ENCODE measurements at regions not wholly inside any gene's neighbourhood (a gene's known extent, or its start where the extent isn't known, plus 50 kb on each side); places are given as distances from the start of the nearest gene placed in this dataset.

- TF ChIP-seq ZNF70 (CRISPR knock-in tag; IDR thresholded peaks at IDR 0.05) (no peak), SNAI2 (CRISPR knock-in tag; IDR thresholded peaks at IDR 0.05) (no peak), ZNF8 (CRISPR knock-in tag; IDR thresholded peaks at IDR 0.05) (no peak)
- ATAC-seq = no peak
These were observed 300.8 kb downstream of the BCL11A start for GRCh38 chr2:60252581-60253150.

DNA sequence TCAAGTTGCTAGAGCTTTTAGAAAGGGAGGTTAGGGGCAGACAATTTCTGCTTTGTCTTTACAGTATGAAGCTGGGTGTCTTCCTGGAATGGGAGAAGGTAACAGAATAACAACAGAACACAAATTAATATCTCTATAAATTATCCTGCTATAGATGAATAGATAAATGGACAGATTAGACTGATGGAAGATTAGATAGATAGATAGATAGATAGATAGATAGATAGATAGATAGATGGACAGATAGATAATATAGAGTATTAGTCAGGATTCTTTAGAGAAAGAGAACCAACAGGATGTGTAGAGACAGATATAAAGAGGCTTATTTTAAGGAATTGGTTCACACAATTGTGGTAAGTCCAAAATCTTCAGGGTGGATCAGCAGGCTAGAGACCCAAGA is 302.2 kb downstream of the BCL11A start:
- ATAC-seq = no peak
- TF ChIP-seq CSDC2 (CRISPR knock-in tag; IDR thresholded peaks at IDR 0.05) = no peak
- no peak for TF ChIP-seq ZNF70 (CRISPR knock-in tag; IDR thresholded peaks at IDR 0.05)
- no peak for TF ChIP-seq SNAI2 (CRISPR knock-in tag; IDR thresholded peaks at IDR 0.05)
- TF ChIP-seq PATZ1 (CRISPR knock-in tag; IDR thresholded peaks at IDR 0.05; ENCODE audit: borderline replicate concordance) = no peak

- no peak for ATAC-seq
- TF ChIP-seq, protein P1, sequence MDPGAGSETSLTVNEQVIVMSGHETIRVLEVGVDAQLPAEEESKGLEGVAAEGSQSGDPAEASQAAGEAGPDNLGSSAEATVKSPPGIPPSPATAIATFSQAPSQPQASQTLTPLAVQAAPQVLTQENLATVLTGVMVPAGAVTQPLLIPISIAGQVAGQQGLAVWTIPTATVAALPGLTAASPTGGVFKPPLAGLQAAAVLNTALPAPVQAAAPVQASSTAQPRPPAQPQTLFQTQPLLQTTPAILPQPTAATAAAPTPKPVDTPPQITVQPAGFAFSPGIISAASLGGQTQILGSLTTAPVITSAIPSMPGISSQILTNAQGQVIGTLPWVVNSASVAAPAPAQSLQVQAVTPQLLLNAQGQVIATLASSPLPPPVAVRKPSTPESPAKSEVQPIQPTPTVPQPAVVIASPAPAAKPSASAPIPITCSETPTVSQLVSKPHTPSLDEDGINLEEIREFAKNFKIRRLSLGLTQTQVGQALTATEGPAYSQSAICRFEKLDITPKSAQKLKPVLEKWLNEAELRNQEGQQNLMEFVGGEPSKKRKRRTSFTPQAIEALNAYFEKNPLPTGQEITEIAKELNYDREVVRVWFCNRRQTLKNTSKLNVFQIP (CRISPR knock-in tag; IDR thresholded peaks at IDR 0.05; ENCODE audit: borderline replicate concordance, low read depth) = no peak
- no peak for TF ChIP-seq ZNF70 (CRISPR knock-in tag; IDR thresholded peaks at IDR 0.05)
- no peak for TF ChIP-seq ARNTL (CRISPR knock-in tag; IDR thresholded peaks at IDR 0.05; ENCODE audit: borderline replicate concordance, low read depth)
- TF ChIP-seq, protein P2, sequence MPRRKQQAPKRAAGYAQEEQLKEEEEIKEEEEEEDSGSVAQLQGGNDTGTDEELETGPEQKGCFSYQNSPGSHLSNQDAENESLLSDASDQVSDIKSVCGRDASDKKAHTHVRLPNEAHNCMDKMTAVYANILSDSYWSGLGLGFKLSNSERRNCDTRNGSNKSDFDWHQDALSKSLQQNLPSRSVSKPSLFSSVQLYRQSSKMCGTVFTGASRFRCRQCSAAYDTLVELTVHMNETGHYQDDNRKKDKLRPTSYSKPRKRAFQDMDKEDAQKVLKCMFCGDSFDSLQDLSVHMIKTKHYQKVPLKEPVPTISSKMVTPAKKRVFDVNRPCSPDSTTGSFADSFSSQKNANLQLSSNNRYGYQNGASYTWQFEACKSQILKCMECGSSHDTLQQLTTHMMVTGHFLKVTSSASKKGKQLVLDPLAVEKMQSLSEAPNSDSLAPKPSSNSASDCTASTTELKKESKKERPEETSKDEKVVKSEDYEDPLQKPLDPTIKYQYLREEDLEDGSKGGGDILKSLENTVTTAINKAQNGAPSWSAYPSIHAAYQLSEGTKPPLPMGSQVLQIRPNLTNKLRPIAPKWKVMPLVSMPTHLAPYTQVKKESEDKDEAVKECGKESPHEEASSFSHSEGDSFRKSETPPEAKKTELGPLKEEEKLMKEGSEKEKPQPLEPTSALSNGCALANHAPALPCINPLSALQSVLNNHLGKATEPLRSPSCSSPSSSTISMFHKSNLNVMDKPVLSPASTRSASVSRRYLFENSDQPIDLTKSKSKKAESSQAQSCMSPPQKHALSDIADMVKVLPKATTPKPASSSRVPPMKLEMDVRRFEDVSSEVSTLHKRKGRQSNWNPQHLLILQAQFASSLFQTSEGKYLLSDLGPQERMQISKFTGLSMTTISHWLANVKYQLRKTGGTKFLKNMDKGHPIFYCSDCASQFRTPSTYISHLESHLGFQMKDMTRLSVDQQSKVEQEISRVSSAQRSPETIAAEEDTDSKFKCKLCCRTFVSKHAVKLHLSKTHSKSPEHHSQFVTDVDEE (CRISPR knock-in tag; IDR thresholded peaks at IDR 0.05) = no peak
- no peak for TF ChIP-seq OSR1 (CRISPR knock-in tag; IDR thresholded peaks at IDR 0.05)
- no peak for TF ChIP-seq BACH2 (CRISPR knock-in tag; IDR thresholded peaks at IDR 0.05; ENCODE audit: borderline replicate concordance)
- no peak for TF ChIP-seq PPARA (CRISPR knock-in tag; IDR thresholded peaks at IDR 0.05; ENCODE audit: borderline replicate concordance)
- TF ChIP-seq, protein P3, sequence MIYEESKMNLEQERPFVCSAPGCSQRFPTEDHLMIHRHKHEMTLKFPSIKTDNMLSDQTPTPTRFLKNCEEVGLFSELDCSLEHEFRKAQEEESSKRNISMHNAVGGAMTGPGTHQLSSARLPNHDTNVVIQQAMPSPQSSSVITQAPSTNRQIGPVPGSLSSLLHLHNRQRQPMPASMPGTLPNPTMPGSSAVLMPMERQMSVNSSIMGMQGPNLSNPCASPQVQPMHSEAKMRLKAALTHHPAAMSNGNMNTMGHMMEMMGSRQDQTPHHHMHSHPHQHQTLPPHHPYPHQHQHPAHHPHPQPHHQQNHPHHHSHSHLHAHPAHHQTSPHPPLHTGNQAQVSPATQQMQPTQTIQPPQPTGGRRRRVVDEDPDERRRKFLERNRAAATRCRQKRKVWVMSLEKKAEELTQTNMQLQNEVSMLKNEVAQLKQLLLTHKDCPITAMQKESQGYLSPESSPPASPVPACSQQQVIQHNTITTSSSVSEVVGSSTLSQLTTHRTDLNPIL (CRISPR knock-in tag; IDR thresholded peaks at IDR 0.05; ENCODE audit: low read depth) = no peak
- TF ChIP-seq CSRNP3 (CRISPR knock-in tag; IDR thresholded peaks at IDR 0.05) = no peak
- no peak for TF ChIP-seq CSDC2 (CRISPR knock-in tag; IDR thresholded peaks at IDR 0.05)
- TF ChIP-seq TOX (CRISPR knock-in tag; IDR thresholded peaks at IDR 0.05; ENCODE audit: borderline replicate concordance) = no peak
- no peak for TF ChIP-seq ZFP3 (CRISPR knock-in tag; IDR thresholded peaks at IDR 0.05)
- no peak for TF ChIP-seq ISL1 (CRISPR knock-in tag; IDR thresholded peaks at IDR 0.05)
- no peak for TF ChIP-seq ZFP30 (CRISPR knock-in tag; IDR thresholded peaks at IDR 0.05)
- no peak for TF ChIP-seq ESRRG (CRISPR knock-in tag; IDR thresholded peaks at IDR 0.05)
- no peak for TF ChIP-seq PATZ1 (CRISPR knock-in tag; IDR thresholded peaks at IDR 0.05; ENCODE audit: borderline replicate concordance)
- TF ChIP-seq ZNF8 (CRISPR knock-in tag; IDR thresholded peaks at IDR 0.05) = no peak
These were observed 303.6 kb downstream of the BCL11A start for GRCh38 chr2:60249879-60250278.
